Endothelial cell of umbilical vein (primary cell): ENCODE measurements at regions not wholly inside any gene's neighbourhood (a gene's known extent, or its start where the extent isn't known, plus 50 kb on each side); places are given as distances from the start of the nearest gene placed in this dataset.

Experiments
- CTCF ChIP-seq, 2 donors: IDR thresholded peaks; 1 replicate in 1 of 2; 2 replicates in 1 of 2; pipeline ENCODE4 v1.5.1; 2011; ENCODE audit warnings: low read length in 2 of 2, mild to moderate bottlenecking in 2 of 2, moderate library complexity in 2 of 2, control low read depth in 1 of 2, inconsistent platforms in 1 of 2, low read depth in 1 of 2; ENCODE audit not compliant: insufficient read depth in 1 of 2; ENCODE audit errors: extremely low read depth in 1 of 2
- EZH2 ChIP-seq: IDR thresholded peaks from 2 replicates; pipeline ENCODE4 v1.6.1; 2012; ENCODE audit warnings: borderline replicate concordance, low read depth, mild to moderate bottlenecking, moderate library complexity, low read length, inconsistent platforms; ENCODE audit not compliant: severe bottlenecking
- MYC ChIP-seq: IDR thresholded peaks from one replicate; pipeline ENCODE4 v1.6.1; 2011; ENCODE audit warnings: mild to moderate bottlenecking, low read depth, low read length
- POLR2A ChIP-seq: IDR thresholded peaks from 2 replicates; pipeline ENCODE4 v1.6.1; 2012; ENCODE audit warnings: low read depth, mild to moderate bottlenecking, control low read depth, low read length

DNA sequence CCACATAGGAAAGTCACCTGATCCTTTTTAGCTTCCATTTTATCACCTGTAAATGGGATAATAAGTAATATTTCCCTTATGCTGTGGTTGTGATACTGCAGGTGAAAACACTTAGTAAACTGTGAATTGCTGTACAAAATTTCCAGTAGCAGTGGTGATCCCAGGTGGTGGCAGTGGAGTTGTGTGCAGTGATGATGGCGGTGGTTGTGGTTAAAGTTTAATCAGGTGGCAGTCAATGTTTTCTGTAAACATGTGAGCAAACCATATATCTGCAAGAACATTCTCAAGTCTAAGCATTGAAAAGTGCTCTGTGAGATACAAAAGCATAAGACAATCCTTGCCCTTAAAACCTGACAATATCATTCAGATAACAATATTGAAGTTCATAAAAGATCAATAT, 480.2 kb downstream of the RASEF start:
- no peak for TF ChIP-seq MYC
- no peak for TF ChIP-seq CTCF (IDR thresholded peaks at IDR 0.05; ENCODE audit: extremely low read depth in 1 of 2, insufficient read depth in 1 of 2, low read depth in 1 of 2, low read length in 2 of 2)
- TF ChIP-seq EZH2 = no peak
- no peak for TF ChIP-seq POLR2A
